Panc1 (cell line): ENCODE measurements at regions not wholly inside any gene's neighbourhood (a gene's known extent, or its start where the extent isn't known, plus 50 kb on each side); places are given as distances from the start of the nearest gene placed in this dataset.

Experiments
- CTCF ChIP-seq: fragments of 450-650 bp; IDR thresholded peaks from 2 replicates; pipeline ENCODE4 v1.5.1; 2017; ENCODE audit warnings: mild to moderate bottlenecking
- POLR2AphosphoS5 ChIP-seq: IDR thresholded peaks from 2 replicates; pipeline ENCODE4 v1.6.1; 2012; ENCODE audit warnings: mild to moderate bottlenecking, low read depth, low read length, moderate library complexity
- REST ChIP-seq, 2 experiments: IDR thresholded peaks; 2 replicates each; pipeline ENCODE4 v1.6.1; 2011 to 2012; ENCODE audit warnings: low read depth in 2 of 2, control low read depth in 1 of 2, low read length in 1 of 2, mild to moderate bottlenecking in 1 of 2, moderate library complexity in 1 of 2; ENCODE audit not compliant: insufficient read depth in 1 of 2
- SIN3A ChIP-seq: IDR thresholded peaks from 2 replicates; pipeline ENCODE4 v1.6.1; 2012; ENCODE audit warnings: low read depth, mild to moderate bottlenecking, low read length, moderate library complexity, borderline replicate concordance; ENCODE audit not compliant: insufficient read depth
- TCF7L2 ChIP-seq: IDR thresholded peaks from 2 replicates; pipeline ENCODE4 v1.6.1; 2011; ENCODE audit warnings: mild to moderate bottlenecking, low read depth, low read length, inconsistent platforms

- TF ChIP-seq SIN3A: no peak
- TF ChIP-seq CTCF: no peak
- TF ChIP-seq POLR2AphosphoS5: no peak
- no peak for TF ChIP-seq REST (IDR thresholded peaks at IDR 0.05; ENCODE audit: insufficient read depth in 1 of 2, low read depth in 2 of 2, low read length in 1 of 2)
- no peak for TF ChIP-seq TCF7L2
Observed at GRCh38 chrX:148310426-148311165, 189.8 kb upstream of the AFF2 start.
